ENCODE measurements at regions not wholly inside any gene's neighbourhood (a gene's known extent, or its start where the extent isn't known, plus 50 kb on each side); places are given as distances from the start of the nearest gene placed in this dataset.

DNA sequence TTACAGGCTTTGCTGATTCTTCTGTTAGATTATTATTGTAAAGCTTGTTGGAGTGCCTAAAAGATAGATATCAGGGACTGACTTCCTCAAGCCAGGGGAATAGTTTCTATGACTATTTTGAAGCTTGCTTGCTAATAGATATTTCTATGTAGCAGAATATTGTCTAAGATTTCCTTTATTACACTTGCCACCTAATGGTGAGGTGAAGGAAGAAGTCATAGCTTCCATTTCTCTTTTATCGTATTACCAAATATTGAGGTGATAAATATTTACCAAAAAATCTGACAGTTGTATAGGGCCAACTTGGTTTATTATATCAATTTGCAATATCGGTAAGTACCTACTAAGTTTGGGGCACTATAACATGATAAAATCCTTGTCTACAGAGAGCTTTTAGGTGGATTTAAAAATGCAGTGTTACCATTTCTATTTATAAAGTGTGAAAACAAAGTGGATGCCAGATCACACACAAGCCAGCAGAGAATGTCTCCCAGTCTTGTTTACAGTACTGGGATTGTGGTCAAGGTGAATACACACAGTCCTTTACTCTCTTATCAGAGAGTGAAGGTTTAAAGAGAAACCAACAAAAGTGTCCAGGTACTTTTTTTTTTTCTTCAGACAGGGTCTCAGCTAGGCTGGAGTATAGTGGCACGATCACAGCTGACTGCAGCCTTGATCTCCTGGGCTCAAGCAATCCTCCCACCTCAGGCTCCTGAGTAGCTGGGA is 137.9 kb downstream of the IGF1 start:
- no TSS peak for BruUV-seq (replicated peaks)
- ChIA-PET POLR2A (no interaction called here), CTCF (ENCODE audit: unreplicated experiment) (no interaction called here)
- H3K27ac ChIP-seq (ENCODE audit: low read depth, low read length, poor library complexity, severe bottlenecking) = no peak overlapping the region
- no peaks in the 10 kb centered on the region for H3K9me3 ChIP-seq (ENCODE audit: low read length)
- intact Hi-C loops (cut with micrococcal nuclease; ENCODE audit: unreplicated experiment) = no loop called here
- no peaks in the 10 kb centered on the region for H3K9me2 ChIP-seq (ENCODE audit: insufficient read depth, low read length)
- H3K4me1 ChIP-seq (ENCODE audit: insufficient read depth, low read length, poor library complexity, severe bottlenecking) = no peaks in the 10 kb centered on the region
- H3K79me2 ChIP-seq (ENCODE audit: insufficient read depth, low read depth, low read length) = no peaks in the 10 kb centered on the region
- DNase-seq (ENCODE audit: low spot score) = no peak
- TF ChIP-seq, protein P1, sequence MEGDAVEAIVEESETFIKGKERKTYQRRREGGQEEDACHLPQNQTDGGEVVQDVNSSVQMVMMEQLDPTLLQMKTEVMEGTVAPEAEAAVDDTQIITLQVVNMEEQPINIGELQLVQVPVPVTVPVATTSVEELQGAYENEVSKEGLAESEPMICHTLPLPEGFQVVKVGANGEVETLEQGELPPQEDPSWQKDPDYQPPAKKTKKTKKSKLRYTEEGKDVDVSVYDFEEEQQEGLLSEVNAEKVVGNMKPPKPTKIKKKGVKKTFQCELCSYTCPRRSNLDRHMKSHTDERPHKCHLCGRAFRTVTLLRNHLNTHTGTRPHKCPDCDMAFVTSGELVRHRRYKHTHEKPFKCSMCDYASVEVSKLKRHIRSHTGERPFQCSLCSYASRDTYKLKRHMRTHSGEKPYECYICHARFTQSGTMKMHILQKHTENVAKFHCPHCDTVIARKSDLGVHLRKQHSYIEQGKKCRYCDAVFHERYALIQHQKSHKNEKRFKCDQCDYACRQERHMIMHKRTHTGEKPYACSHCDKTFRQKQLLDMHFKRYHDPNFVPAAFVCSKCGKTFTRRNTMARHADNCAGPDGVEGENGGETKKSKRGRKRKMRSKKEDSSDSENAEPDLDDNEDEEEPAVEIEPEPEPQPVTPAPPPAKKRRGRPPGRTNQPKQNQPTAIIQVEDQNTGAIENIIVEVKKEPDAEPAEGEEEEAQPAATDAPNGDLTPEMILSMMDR (conservative IDR thresholded peaks at IDR 0.05; ENCODE audit: low read length) = no peak
- TF ChIP-seq EZH2phosphoT487 (IDR thresholded peaks at IDR 0.05; ENCODE audit: borderline replicate concordance, low read depth, low read length) = no peak
- no peak overlapping the region for H3K4me2 ChIP-seq (ENCODE audit: low read length)
- H2AFZ ChIP-seq (ENCODE audit: low read length) = no peak overlapping the region
- no peak overlapping the region for H3K4me3 ChIP-seq (ENCODE audit: low read depth, low read length, poor library complexity, severe bottlenecking)
- H3K36me3 ChIP-seq (ENCODE audit: insufficient read depth, low read length) = no peaks in the 10 kb centered on the region
- no peaks in the 10 kb centered on the region for H4K20me1 ChIP-seq (ENCODE audit: insufficient read depth, low read length)

DNA sequence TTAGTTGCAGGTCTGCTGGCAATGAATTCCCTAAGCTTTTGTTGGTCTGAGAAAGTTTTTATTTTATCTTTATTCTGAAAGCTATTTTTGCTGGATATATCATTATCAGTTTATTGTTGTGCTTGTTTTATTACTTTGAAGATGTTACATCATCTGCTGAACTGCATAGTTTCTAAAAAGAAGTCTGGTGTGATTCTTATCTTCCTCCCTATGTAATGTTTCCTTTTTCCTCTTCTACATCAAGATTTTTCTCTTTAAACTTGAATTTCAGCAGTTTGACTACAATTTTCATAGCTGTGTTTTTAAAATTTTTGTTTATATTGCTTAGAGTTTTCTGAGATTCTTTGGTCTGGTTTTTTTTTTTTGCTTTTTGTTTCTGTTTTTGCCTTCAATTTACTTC is 137.1 kb upstream of the PMCH start:
- no peaks in the 10 kb centered on the region for H3K79me2 ChIP-seq (ENCODE audit: insufficient read depth, low read depth, low read length)
- no peaks in the 10 kb centered on the region for H3K9me3 ChIP-seq (ENCODE audit: low read length)
- BruUV-seq (replicated peaks) = no TSS peak
- H3K4me3 ChIP-seq (ENCODE audit: low read depth, low read length, poor library complexity, severe bottlenecking) = no peak overlapping the region
- intact Hi-C loops (cut with micrococcal nuclease; ENCODE audit: unreplicated experiment) = no loop called here
- no peaks in the 10 kb centered on the region for H3K4me1 ChIP-seq (ENCODE audit: insufficient read depth, low read length, poor library complexity, severe bottlenecking)
- H4K20me1 ChIP-seq (ENCODE audit: insufficient read depth, low read length) = no peaks in the 10 kb centered on the region
- no peak for DNase-seq (ENCODE audit: low spot score)
- H3K9me2 ChIP-seq (ENCODE audit: insufficient read depth, low read length) = no peaks in the 10 kb centered on the region
- TF ChIP-seq, protein P1 (conservative IDR thresholded peaks at IDR 0.05; ENCODE audit: low read length) = no peak
- TF ChIP-seq EZH2phosphoT487 (IDR thresholded peaks at IDR 0.05; ENCODE audit: borderline replicate concordance, low read depth, low read length) = no peak
- H3K27ac ChIP-seq (ENCODE audit: low read depth, low read length, poor library complexity, severe bottlenecking) = no peak overlapping the region
- H3K4me2 ChIP-seq (ENCODE audit: low read length) = no peak overlapping the region
- H2AFZ ChIP-seq (ENCODE audit: low read length) = no peak overlapping the region
- POLR2A ChIA-PET = interaction anchor here (0.7 to 1.0 kb wide), 2 partner anchors 18 to 240 kb away, joined by 3 to 4 read pairs; no protein-coding TSS in a partner anchor
- CTCF ChIA-PET (ENCODE audit: unreplicated experiment) = no interaction called here
- H3K36me3 ChIP-seq (ENCODE audit: insufficient read depth, low read length) = no peaks in the 10 kb centered on the region

DNA sequence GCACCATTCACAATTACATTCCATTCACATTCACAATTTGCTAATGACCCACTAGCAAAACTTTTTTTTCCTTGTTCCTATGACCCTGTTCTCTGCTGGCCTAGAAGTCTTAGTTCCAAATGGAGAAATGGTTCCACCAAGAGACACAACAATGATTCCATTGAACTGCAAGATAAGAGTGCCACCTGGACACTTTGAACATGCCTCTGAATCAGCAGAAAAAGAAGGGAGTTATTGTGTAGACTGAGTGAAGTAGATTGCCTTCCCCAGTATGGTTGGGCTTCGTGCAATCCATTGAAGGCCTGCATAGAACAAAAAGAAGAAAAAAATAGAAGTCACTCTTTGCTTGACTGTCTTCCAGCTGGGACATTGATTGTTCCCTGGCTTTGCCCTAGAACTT is 133.8 kb upstream of the PMCH start:
- Histone ChIP-seq H3K36me3 (ENCODE audit: insufficient read depth, low read length) (no peaks in the 10 kb centered on the region), H3K9me2 (ENCODE audit: insufficient read depth, low read length) (no peaks in the 10 kb centered on the region), H3K9me3 (ENCODE audit: low read length) (no peaks in the 10 kb centered on the region), H4K20me1 (ENCODE audit: insufficient read depth, low read length) (no peaks in the 10 kb centered on the region), H3K79me2 (ENCODE audit: insufficient read depth, low read depth, low read length) (no peaks in the 10 kb centered on the region), H3K4me3 (ENCODE audit: low read depth, low read length, poor library complexity, severe bottlenecking) (no peak overlapping the region), H2AFZ (ENCODE audit: low read length) (no peak overlapping the region), H3K27ac (ENCODE audit: low read depth, low read length, poor library complexity, severe bottlenecking) (no peak overlapping the region), H3K4me1 (ENCODE audit: insufficient read depth, low read length, poor library complexity, severe bottlenecking) (no peaks in the 10 kb centered on the region), H3K4me2 (ENCODE audit: low read length) (no peak overlapping the region)
- POLR2A ChIA-PET = no interaction called here
- TF ChIP-seq, protein P1 (conservative IDR thresholded peaks at IDR 0.05; ENCODE audit: low read length) = no peak
- TF ChIP-seq EZH2phosphoT487 (IDR thresholded peaks at IDR 0.05; ENCODE audit: borderline replicate concordance, low read depth, low read length) = no peak
- intact Hi-C loops (cut with micrococcal nuclease; ENCODE audit: unreplicated experiment) = no loop called here
- no peak for DNase-seq (ENCODE audit: low spot score)
- BruUV-seq (replicated peaks) = no TSS peak
- CTCF ChIA-PET (ENCODE audit: unreplicated experiment) = no interaction called here

All from OCI-LY7 (cell line).